Activated CD4-positive, alpha-beta T cell treated with anti-CD3 and anti-CD28 coated beads, Interleukin-2, amount 50 U/mL, for 24 hours (primary cell): ENCODE measurements at regions not wholly inside any gene's neighbourhood (a gene's known extent, or its start where the extent isn't known, plus 50 kb on each side); places are given as distances from the start of the nearest gene placed in this dataset.
"Not testable (repeated sequence)": the region's sequence is repeated elsewhere in the genome, so short reads cannot be mapped to it uniquely, and the experiment has no call there.

Source experiments
- DNase-seq, 2 donors: peaks; one replicate each; pipeline ENCODE4 v3.0.0-alpha.2; 2020; ENCODE audit warnings: low read depth in 1 of 2, low spot score in 1 of 2

GRCh38 chr4:167802463-167803212 lies 289.7 kb upstream of the ANXA10 start:
- DNase-seq = no peak

DNA sequence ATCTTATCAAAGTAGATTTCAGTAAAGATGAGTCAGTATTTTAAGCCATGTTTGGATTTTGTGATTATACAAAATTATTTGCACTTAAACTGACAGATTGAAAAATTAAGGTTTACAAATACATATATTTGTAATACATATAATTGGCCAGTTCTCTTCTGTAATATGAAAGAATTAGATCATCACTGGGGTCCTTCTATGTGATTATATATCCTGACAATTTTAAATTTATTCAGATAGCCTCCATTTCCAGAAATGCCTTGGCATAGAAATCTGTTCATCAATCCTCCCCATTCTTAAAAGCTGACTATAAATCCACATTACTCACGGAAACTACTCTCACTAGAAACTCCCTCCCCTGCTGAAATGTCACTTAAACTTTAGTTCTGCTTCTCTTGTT lies 280.4 kb upstream of the ANXA10 start:
- no peak for DNase-seq

GRCh38 chr4:167826281-167826680 lies 266.1 kb upstream of the ANXA10 start:
- DNase-seq = no peak

- no peak for DNase-seq
These were observed 260.5 kb upstream of the ANXA10 start for GRCh38 chr4:167831855-167832254.

DNA sequence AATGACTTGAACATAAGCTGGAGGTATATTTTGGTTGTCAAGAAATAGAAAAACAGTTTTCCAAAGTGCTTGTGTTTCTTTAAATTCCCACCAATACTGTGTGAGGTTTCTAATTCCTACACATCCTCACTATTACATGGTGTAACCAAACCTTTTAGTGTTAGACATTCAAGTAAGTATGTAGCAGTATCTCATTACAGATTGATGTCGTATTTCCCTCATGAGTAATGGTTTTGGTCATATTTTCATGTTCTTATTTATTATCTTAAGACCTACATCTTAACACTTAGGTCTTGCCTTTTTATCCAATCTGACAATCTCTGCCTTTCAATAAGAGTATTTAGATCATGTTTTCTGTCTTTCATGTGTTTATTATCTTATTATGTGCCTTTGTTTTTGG lies 253.7 kb upstream of the ANXA10 start:
- no peak for DNase-seq

GRCh38 chr4:167842487-167842886 lies 249.8 kb upstream of the ANXA10 start:
- no peak for DNase-seq

GRCh38 chr4:167854881-167855280 lies 237.5 kb upstream of the ANXA10 start:
- no peak for DNase-seq

- not testable (repeated sequence) for DNase-seq
These were observed 234.2 kb upstream of the ANXA10 start for GRCh38 chr4:167858127-167858526.

DNA sequence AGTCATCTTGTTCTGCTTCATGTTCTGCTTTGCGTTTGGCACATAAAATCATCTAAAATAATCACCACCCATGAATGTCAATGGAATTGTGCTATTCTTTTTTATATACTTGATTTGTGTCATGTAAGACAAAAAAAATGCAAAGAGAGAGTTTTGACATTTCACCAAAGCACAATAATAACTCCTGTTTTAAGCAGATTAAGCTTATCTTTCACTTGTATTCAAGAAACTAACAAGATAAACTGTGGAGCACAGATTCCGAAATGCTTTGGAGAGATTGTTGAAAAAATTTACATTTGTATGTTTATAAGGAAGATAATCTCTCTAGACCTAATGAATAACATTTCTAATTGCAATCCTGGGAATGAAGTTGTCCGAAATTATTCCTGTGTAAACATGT lies 225.1 kb upstream of the ANXA10 start:
- DNase-seq = no peak

DNA sequence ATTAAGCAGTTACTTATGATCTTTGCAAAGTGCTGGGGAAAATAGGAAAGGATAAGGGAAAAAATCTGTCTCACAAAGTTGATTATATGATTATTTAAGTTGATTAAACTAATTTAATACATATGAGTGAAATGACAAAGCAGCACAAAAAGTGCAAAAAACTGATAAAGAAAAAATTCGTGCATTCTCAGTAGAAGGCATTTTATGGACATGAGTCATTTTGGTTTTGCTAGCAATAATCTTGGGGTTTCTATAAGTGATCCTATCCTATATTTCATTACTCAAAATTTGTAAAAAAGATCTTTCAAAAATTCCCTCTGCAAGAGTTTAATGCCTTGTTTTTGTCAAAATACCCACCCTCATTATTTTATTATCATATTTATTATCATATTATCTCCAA lies 224.2 kb upstream of the ANXA10 start:
- no peak for DNase-seq

DNA sequence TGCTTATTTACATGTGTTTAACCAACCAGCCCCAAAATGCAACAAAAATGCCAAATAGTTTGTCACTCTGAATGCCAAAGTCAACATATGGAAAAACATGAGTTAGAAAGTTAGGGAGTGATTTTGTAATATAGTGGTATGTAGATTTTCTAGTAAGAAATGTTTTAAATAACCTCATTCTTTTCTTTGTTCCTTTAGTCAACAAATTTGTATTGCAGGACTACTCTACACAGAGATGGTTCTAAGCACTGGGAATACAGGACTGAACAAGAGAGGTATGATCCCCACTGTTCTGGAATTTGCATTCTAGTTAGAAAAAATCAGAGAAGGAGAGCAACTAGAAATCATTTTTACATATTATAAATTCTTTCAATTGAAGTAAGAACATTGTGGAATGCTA lies 218.8 kb upstream of the ANXA10 start:
- DNase-seq = no peak

DNA sequence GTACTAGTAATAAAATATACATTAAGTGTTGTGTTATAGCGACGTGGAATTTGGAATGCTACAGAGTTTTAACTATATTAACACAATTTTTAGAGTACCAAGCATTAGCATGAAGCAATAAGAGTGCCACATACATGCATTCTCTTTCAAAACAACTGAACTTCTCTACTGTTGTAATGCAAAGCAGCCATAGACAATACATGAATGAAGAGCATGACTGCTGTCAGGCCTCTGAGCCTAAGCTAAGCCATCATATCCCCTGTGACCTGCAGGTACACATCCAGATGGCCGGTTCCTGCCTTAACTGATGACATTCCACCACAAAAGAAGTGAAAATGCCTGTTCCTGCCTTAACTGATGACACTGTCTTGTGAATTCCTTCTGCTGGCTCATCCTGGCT lies 216.2 kb upstream of the ANXA10 start:
- DNase-seq = not testable (repeated sequence)

DNA sequence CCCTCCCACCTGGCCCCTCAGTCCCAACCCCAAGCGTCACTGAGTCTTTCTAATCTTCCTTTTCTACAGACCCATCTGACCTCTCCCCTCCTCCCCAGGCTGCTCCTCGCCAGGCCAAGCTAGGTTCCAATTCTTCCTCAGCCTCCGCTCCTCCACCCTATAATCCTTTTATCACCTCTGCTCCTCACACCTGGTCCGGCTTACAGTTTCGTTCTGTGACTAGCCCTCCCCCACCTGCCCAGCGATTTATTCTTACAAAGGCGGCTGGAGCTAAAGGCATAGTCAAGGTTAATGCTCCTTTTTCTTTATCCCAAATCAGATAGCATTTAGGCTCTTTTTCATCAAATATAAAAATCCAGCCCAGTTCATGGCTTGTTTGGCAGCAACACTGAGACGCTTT lies 214.5 kb upstream of the ANXA10 start:
- DNase-seq = not testable (repeated sequence)

DNA sequence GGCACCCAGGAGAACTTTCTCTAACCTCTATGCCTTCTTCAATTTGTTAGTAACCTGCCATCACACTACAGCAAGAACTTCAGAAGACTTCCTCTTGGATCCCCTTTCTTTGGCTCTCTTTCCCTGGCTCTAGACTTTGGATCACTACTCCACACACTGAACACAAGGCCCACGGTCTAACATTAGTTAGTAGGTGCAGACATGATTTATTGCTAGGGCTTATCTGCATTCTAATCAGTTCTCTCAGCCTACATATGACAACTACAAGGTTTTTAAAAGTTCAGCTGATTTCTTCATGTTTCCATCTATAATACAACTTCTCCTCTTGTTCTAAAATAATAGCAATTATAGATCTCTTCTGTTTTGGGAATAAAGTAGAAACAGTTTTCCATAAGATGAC lies 209.1 kb upstream of the ANXA10 start:
- DNase-seq = no peak

- DNase-seq = no peak
These were observed 207.3 kb upstream of the ANXA10 start for GRCh38 chr4:167885071-167885470.

DNA sequence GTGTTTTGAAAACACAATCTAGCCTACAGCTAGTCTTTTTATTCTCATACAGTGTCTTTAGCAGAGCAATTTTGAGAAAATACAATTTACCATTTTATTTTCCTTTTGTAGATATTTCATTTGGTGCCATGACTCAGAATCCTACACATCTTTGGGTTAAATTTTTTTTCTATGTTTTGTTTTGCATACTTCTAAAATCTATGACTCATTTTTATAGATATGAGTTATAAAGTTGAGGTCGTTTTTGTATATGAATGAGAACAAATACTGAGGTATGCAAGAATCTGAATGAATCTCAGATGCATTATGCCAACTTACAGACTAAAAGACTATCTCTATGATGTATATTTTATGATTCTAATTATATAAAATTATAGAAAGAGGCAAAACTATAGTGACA lies 206.5 kb upstream of the ANXA10 start:
- DNase-seq = no peak

- DNase-seq = no peak
These were observed 204.6 kb upstream of the ANXA10 start for GRCh38 chr4:167887726-167888125.

DNA sequence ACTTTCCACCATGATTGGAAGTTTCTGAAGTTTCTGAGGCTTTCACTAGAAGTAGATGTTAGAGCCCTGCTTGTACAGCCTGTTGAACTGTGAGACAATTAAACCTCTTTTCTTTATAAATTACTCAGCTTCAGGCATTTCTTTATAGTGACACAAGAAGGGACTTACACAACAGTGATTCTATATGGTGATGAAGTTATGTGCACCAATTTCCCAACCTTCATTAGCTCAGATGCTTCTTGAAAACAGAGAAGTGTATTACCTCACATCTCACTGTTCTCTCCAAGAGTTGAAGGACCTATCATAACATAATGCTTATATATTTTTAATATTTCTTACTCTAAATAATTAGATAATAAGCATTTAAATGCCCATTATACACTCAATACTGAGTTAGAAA lies 202.1 kb upstream of the ANXA10 start:
- DNase-seq = no peak

DNA sequence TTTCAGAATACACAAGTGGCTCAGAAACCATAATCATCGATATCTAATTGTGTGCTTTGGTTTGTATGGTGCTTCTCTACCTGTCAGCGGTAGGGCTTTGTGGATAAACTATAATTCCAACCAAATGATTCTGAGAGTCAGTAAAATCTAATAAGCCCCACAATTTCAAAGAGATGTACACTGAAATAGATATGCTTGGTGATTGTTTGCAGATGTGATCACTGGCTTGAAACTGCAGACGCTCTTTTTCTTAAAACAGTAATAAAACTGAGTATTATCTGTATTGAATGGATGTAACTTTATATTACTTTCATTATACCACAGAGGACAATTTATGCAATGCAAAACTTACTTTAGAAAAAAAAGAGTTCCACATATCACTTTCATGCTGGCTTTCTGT lies 198.8 kb upstream of the ANXA10 start:
- DNase-seq = no peak

GRCh38 chr4:167896260-167896659 lies 196.1 kb upstream of the ANXA10 start:
- DNase-seq = not testable (repeated sequence)

- DNase-seq = no peak
These were observed 195.2 kb upstream of the ANXA10 start for GRCh38 chr4:167897116-167897515.

- no peak for DNase-seq
These were observed 189.0 kb upstream of the ANXA10 start for GRCh38 chr4:167903291-167903721.

- no peak for DNase-seq
These were observed 185.5 kb upstream of the ANXA10 start for GRCh38 chr4:167906851-167907250.
